GM23338 (cell line): ENCODE measurements at regions not wholly inside any gene's neighbourhood (a gene's known extent, or its start where the extent isn't known, plus 50 kb on each side); places are given as distances from the start of the nearest gene placed in this dataset.

Experiments
- CREB1 ChIP-seq: fragments of 250-450 bp; sonication (Bioruptor Pico); IDR thresholded peaks from 2 replicates; pipeline ENCODE4 v1.5.0; 2020; ENCODE audit warnings: low read depth, mild to moderate bottlenecking, moderate library complexity
- CTCF ChIP-seq, 2 experiments: fragments of 200-600 bp in 1 of 2; sonication (generic) in 1 of 2; conservative IDR thresholded peaks; 2 replicates each; pipeline versions ENCODE4 v1.5.1 to v1.6.1; 2016 to 2017; ENCODE audit warnings: antibody characterized with exemption in 2 of 2, low read depth in 2 of 2, mild to moderate bottlenecking in 2 of 2, moderate library complexity in 1 of 2
- EZH2 ChIP-seq: fragments of 200-600 bp; sonication (generic); IDR thresholded peaks from one replicate; pipeline ENCODE4 v1.8.0; 2017; ENCODE audit warnings: antibody characterized with exemption, mild to moderate bottlenecking, low read depth; ENCODE audit not compliant: unreplicated experiment
- EZH2phosphoT487 ChIP-seq: fragments of 200-600 bp; sonication (generic); IDR thresholded peaks from one replicate; pipeline ENCODE4 v1.8.1; 2018; ENCODE audit warnings: antibody characterized with exemption; ENCODE audit not compliant: unreplicated experiment
- POLR2AphosphoS5 ChIP-seq: IDR thresholded peaks from 2 replicates; pipeline ENCODE4 v1.6.1; 2016; ENCODE audit warnings: antibody characterized with exemption, low read depth
- REST ChIP-seq: IDR thresholded peaks from one replicate; pipeline ENCODE4 v1.6.1; 2018; ENCODE audit warnings: antibody characterized with exemption; ENCODE audit not compliant: unreplicated experiment

GRCh38 chr6:55052846-55053245, 121.5 kb upstream of the HCRTR2 start:
- TF ChIP-seq CTCF (conservative IDR thresholded peaks at IDR 0.05; ENCODE audit: low read depth in 2 of 2) (no peak), EZH2 (no peak), POLR2AphosphoS5 (no peak), CREB1 (CRISPR knock-in tag) (no peak), EZH2phosphoT487 (no peak), REST (no peak)
